PC-9 (cell line): ENCODE measurements at regions not wholly inside any gene's neighbourhood (a gene's known extent, or its start where the extent isn't known, plus 50 kb on each side); places are given as distances from the start of the nearest gene placed in this dataset.

Experiments used
- BruUV-seq: library from RNA; stranded (reverse); fragments of 400-500 nt; replicated peaks from 2 replicates; lab custom pipeline; 2021; lab: Mats Ljungman, UMichigan
- CTCF ChIA-PET: fragments of 300-600 bp; sonication (Branson Sonifier 250); formaldehyde crosslinking; loops from one replicate; lab custom pipeline; 2022; ENCODE audit warnings: antibody characterized with exemption; lab: Charles Lee
- POLR2A ChIA-PET: fragments of 300-600 bp; sonication (Branson Sonifier 250); formaldehyde crosslinking; loops from one replicate; lab custom pipeline; 2022; ENCODE audit warnings: antibody characterized with exemption; ENCODE audit not compliant: unreplicated experiment; lab: Charles Lee
- DNase-seq, 2 experiments: peaks; one replicate each; pipeline versions ENCODE4 v3.0.0 to v3.0.0-alpha.2; 2015 to 2022; ENCODE audit warnings: mixed read lengths in 1 of 2
- H2AFZ ChIP-seq: fragments of 200-600 bp; sonication (generic); 2 replicates; pipeline ENCODE4 v1.8.1; 2017; ENCODE audit warnings: antibody characterized with exemption
- H3F3A ChIP-seq: fragments of 200-600 bp; sonication (generic); 2 replicates; pipeline ENCODE4 v1.8.1; 2017; ENCODE audit warnings: antibody characterized with exemption, mild to moderate bottlenecking, low read depth; ENCODE audit not compliant: insufficient read depth
- H3K27ac ChIP-seq: fragments of 200-600 bp; sonication (generic); 2 replicates; pipeline ENCODE4 v1.6.1; 2016; ENCODE audit warnings: mixed run types
- H3K27me3 ChIP-seq: fragments of 200-600 bp; sonication (generic); 2 replicates; pipeline ENCODE4 v1.6.1; 2016; ENCODE audit warnings: low read depth, mixed run types; ENCODE audit not compliant: insufficient read depth
- H3K36me3 ChIP-seq: fragments of 200-600 bp; sonication (generic); 2 replicates; pipeline ENCODE4 v1.6.1; 2016; ENCODE audit warnings: low read depth, mixed run types
- H3K4me1 ChIP-seq: fragments of 200-600 bp; sonication (generic); replicated peaks from 2 replicates; pipeline ENCODE4 v1.6.1; 2016; ENCODE audit warnings: mixed run types; ENCODE audit not compliant: insufficient read depth
- H3K4me2 ChIP-seq: fragments of 200-600 bp; sonication (generic); 2 replicates; pipeline ENCODE4 v1.6.1; 2017; ENCODE audit warnings: mixed run types
- H3K4me3 ChIP-seq: fragments of 200-600 bp; sonication (generic); 2 replicates; pipeline ENCODE4 v1.6.1; 2016; ENCODE audit warnings: mixed run types
- H3K79me2 ChIP-seq: fragments of 200-600 bp; sonication (generic); 2 replicates; pipeline ENCODE4 v1.6.1; 2017; ENCODE audit warnings: low read depth, mixed run types
- H3K9me2 ChIP-seq: fragments of 200-600 bp; sonication (generic); 2 replicates; pipeline ENCODE4 v1.8.1; 2017; ENCODE audit warnings: mild to moderate bottlenecking; ENCODE audit not compliant: insufficient read depth
- H3K9me3 ChIP-seq: fragments of 200-600 bp; sonication (generic); 2 replicates; pipeline ENCODE4 v1.8.1; 2016; ENCODE audit warnings: low read depth; ENCODE audit not compliant: insufficient read depth
- H4K20me1 ChIP-seq: fragments of 200-600 bp; sonication (generic); 2 replicates; pipeline ENCODE4 v1.8.1; 2017; ENCODE audit not compliant: insufficient read depth
- EZH2 ChIP-seq: fragments of 200-600 bp; sonication (generic); IDR thresholded peaks from 2 replicates; pipeline ENCODE4 v1.8.0; 2017; ENCODE audit warnings: antibody characterized with exemption, low read depth
- intact Hi-C: fragments of 100-400 bp; cut with micrococcal nuclease; formaldehyde crosslinking; loops from one replicate; pipeline ENCODE4 v1.10.0; 2022; ENCODE audit not compliant: unreplicated experiment
- TF ChIP-seq, protein P1 (sequence below): fragments of 200-600 bp; sonication (generic); conservative IDR thresholded peaks from 2 replicates; pipeline ENCODE4 v1.6.1; 2017; ENCODE audit warnings: mixed run types, antibody characterized with exemption, mild to moderate bottlenecking, moderate library complexity

DNA sequence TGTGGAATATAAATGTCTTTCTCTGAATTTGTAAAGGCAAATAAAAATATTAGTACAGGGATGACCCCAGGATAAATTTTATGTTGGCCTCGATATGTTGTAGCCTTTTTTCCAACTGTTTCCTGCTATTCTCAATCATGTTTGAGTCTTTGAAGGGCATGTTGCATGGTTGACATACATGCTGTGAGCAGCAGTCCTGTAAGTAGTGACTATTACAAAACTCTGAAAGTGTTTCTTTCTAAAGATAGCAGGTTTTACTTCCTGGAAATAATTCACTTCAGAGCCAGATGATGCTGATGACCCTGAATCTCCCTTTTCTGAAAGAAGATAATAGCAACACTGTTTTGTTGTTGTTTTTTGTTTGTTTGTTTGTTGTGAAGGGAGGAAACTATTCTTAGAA lies 393.0 kb upstream of the GNPDA2 start:
- intact Hi-C loops, result no loop called here
- no peak overlapping the region for H3K27ac ChIP-seq
- no peaks in the 10 kb centered on the region for H3K79me2 ChIP-seq
- H3K4me1 ChIP-seq, result no peaks in the 10 kb centered on the region
- H4K20me1 ChIP-seq, result no peaks in the 10 kb centered on the region
- no peak overlapping the region for H2AFZ ChIP-seq
- H3K9me3 ChIP-seq, result no peaks in the 10 kb centered on the region
- H3F3A ChIP-seq, result no peaks in the 10 kb centered on the region
- no TSS peak for BruUV-seq
- no peak for DNase-seq
- H3K36me3 ChIP-seq, result no peaks in the 10 kb centered on the region
- H3K27me3 ChIP-seq, result no peaks in the 10 kb centered on the region
- CTCF ChIA-PET, result no interaction called here
- no peak overlapping the region for H3K4me2 ChIP-seq
- TF ChIP-seq EZH2, result no peak
- TF ChIP-seq, protein P1, sequence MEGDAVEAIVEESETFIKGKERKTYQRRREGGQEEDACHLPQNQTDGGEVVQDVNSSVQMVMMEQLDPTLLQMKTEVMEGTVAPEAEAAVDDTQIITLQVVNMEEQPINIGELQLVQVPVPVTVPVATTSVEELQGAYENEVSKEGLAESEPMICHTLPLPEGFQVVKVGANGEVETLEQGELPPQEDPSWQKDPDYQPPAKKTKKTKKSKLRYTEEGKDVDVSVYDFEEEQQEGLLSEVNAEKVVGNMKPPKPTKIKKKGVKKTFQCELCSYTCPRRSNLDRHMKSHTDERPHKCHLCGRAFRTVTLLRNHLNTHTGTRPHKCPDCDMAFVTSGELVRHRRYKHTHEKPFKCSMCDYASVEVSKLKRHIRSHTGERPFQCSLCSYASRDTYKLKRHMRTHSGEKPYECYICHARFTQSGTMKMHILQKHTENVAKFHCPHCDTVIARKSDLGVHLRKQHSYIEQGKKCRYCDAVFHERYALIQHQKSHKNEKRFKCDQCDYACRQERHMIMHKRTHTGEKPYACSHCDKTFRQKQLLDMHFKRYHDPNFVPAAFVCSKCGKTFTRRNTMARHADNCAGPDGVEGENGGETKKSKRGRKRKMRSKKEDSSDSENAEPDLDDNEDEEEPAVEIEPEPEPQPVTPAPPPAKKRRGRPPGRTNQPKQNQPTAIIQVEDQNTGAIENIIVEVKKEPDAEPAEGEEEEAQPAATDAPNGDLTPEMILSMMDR, result no peak
- H3K4me3 ChIP-seq, result no peak overlapping the region
- H3K9me2 ChIP-seq, result no peaks in the 10 kb centered on the region; the same call in 1 of the 2 replicates
- POLR2A ChIA-PET, result no interaction called here

DNA sequence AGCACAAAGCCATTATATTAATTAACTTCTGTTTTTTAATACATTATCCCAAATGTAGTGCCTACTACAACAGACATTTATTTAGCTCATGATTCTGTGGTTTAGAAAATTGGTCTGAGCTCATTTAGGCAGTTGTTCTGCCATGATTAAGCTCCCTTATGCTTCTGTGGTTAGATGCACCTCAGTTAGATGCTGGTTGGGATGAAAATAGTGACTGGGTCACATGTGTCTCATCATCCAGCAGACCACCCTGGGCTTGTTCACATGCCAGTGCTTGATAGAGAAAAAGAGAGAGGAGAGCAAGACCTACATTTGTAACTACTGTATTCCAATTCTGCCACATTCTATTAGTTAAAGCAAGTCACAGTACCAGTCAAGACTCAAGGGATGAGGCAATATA lies 376.4 kb upstream of the GNPDA2 start:
- H3K9me3 ChIP-seq, result no peaks in the 10 kb centered on the region
- no peaks in the 10 kb centered on the region for H3K27me3 ChIP-seq
- no peak for DNase-seq
- H4K20me1 ChIP-seq, result no peaks in the 10 kb centered on the region
- no peaks in the 10 kb centered on the region for H3K4me1 ChIP-seq
- intact Hi-C loops, result no loop called here
- H3K36me3 ChIP-seq, result no peaks in the 10 kb centered on the region
- no peaks in the 10 kb centered on the region for H3K9me2 ChIP-seq
- no peak for TF ChIP-seq EZH2
- TF ChIP-seq, protein P1, result no peak
- no peak overlapping the region for H3K4me2 ChIP-seq
- H3K4me3 ChIP-seq, result no peak overlapping the region
- H3K27ac ChIP-seq, result no peak overlapping the region
- no peak overlapping the region for H2AFZ ChIP-seq
- ChIA-PET POLR2A (no interaction called here), CTCF (no interaction called here)
- H3F3A ChIP-seq, result no peaks in the 10 kb centered on the region
- no TSS peak for BruUV-seq
- H3K79me2 ChIP-seq, result no peaks in the 10 kb centered on the region

- ChIA-PET CTCF (no interaction called here), POLR2A (no interaction called here)
- no TSS peak for BruUV-seq
- no peak for TF ChIP-seq EZH2
- TF ChIP-seq, protein P1, result no peak
- H3K4me2 ChIP-seq, result no peak overlapping the region
- H3K4me3 ChIP-seq, result no peak overlapping the region
- no peaks in the 10 kb centered on the region for H3F3A ChIP-seq
- H2AFZ ChIP-seq, result no peak overlapping the region
- H3K79me2 ChIP-seq, result no peaks in the 10 kb centered on the region
- no peaks in the 10 kb centered on the region for H3K36me3 ChIP-seq
- no peaks in the 10 kb centered on the region for H3K4me1 ChIP-seq
- no peaks in the 10 kb centered on the region for H3K9me3 ChIP-seq
- DNase-seq, result no peak
- H3K27me3 ChIP-seq, result no peaks in the 10 kb centered on the region
- H3K9me2 ChIP-seq, result no peaks in the 10 kb centered on the region
- no peaks in the 10 kb centered on the region for H4K20me1 ChIP-seq
- intact Hi-C loops, result no loop called here
- H3K27ac ChIP-seq, result no peak overlapping the region
Observed at GRCh38 chr4:45100956-45101818, 374.8 kb upstream of the GNPDA2 start.
